Stimulated activated naive B cell treated with anti-CD40 and anti-IgM and Interleukin-4, amounts not matched to agents 10 μg/mL and 1 μg/mL and 100 μg/mL, for 72 hours (primary cell): ENCODE measurements at regions not wholly inside any gene's neighbourhood (a gene's known extent, or its start where the extent isn't known, plus 50 kb on each side); places are given as distances from the start of the nearest gene placed in this dataset.

Experiments
- ATAC-seq, 2 donors: fragments of 150-1000 bp; cut with Tn5 transposase; replicated peaks; 2 replicates each; pipeline ENCODE4 v1.10.0; 2021; ENCODE audit warnings: moderate library complexity in 1 of 2
- DNase-seq: peaks from one replicate; pipeline ENCODE4 v3.0.0; 2021
- H3K27ac Mint-ChIP-seq: one replicate; pipeline ENCODE4 v1.8.0; 2022; ENCODE audit warnings: mild to moderate bottlenecking, mixed read lengths
- H3K27me3 Mint-ChIP-seq, 2 donors: one replicate each; pipeline ENCODE4 v1.8.0; 2022; ENCODE audit warnings: mixed read lengths in 2 of 2
- H3K36me3 Mint-ChIP-seq, 2 donors: one replicate each; pipeline ENCODE4 v1.8.0; 2022; ENCODE audit warnings: mixed read lengths in 2 of 2, mild to moderate bottlenecking in 1 of 2
- H3K4me1 Mint-ChIP-seq, 2 donors: one replicate each; pipeline ENCODE4 v1.8.0; 2022; ENCODE audit warnings: mixed read lengths in 2 of 2, mild to moderate bottlenecking in 1 of 2
- H3K4me3 Mint-ChIP-seq, 2 donors: one replicate each; pipeline ENCODE4 v1.8.0; 2022; ENCODE audit warnings: mild to moderate bottlenecking in 2 of 2, mixed read lengths in 2 of 2, moderate library complexity in 1 of 2
- H3K9me3 Mint-ChIP-seq, 2 donors: one replicate each; pipeline ENCODE4 v1.8.0; 2022; ENCODE audit warnings: mixed read lengths in 2 of 2, mild to moderate bottlenecking in 1 of 2

DNA sequence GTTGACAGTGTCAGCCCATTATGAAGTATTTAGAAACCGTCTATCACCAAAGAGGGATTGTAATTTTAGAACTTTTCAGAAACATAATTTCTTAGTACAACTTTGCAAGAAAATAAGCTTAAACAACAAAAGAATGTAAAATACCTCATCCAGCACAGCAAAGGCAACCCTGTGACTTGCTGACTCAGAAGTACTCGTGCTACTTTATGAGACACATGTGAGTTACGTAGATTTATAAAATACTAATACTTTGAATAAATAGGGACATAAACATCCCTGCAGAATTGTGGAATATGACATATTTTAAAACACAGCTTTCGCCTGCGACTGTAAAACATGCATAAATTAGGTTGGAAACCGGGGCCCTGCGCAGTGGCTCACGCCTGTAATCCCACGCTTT is 739.7 kb upstream of the ANKRD30A start:
- ATAC-seq = no peak
- no peak overlapping the region for H3K4me3 Mint-ChIP-seq
- H3K27ac Mint-ChIP-seq = no peak overlapping the region

DNA sequence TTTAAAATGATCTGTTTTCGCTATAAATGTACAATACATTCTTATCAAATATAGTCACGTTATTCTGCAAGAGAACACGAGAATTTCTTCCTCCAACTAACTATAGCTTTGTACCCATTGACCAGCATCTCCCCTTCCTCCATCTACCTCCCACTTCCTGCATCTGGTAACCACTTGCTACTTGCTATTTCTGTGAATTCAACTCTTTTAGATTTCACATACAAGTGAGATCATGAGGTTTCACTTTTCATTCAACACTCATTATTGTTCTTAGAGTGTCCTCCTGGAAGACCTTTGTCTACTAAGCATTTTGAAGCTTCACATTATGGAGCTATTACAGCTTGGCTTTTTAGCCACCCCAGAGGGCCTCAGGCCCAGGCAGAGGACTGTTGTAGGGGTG is 741.3 kb upstream of the FZD8 start:
- Mint-ChIP-seq H3K4me1 (no peaks in the 10 kb centered on the region), H3K36me3 (no peaks in the 10 kb centered on the region), H3K27me3 (no peaks in the 10 kb centered on the region), H3K4me3 (no peak overlapping the region), H3K27ac (no peak overlapping the region), H3K9me3 (peaks cover 0 to 5% of the 10 kb centered on the region in 2 donors)
- ATAC-seq (no peak), DNase-seq (no peak)

More for the DNA sequence above, 739.7 kb upstream of the ANKRD30A start:
- Mint-ChIP-seq H3K36me3 (no peaks in the 10 kb centered on the region), H3K27me3 (peaks cover 0 to 3% of the 10 kb centered on the region in 2 donors), H3K9me3 (no peaks in the 10 kb centered on the region), H3K4me1 (no peaks in the 10 kb centered on the region)
- DNase-seq = no peak

DNA sequence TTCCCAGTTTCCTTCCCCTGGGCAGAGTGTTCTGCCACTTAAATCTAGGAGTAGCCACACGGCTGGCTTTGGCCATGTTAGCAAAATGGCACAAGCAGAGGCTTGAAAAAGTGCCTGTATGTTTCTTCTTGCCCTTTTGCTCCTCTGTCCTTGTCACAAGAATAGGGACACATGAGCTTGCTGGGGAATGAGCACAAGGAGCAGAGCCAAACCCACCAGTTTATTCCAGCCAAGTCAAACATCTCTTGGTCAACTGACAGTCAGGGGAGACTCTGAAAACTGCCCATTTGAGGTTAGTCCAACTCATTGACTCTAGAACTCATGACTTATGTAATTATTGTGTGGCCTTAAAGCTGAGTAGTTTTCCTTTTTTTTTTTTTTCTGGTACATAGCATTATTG is 739.7 kb upstream of the FZD8 start:
- H3K27ac Mint-ChIP-seq = no peak overlapping the region
- H3K4me3 Mint-ChIP-seq = no peak overlapping the region
- no peaks in the 10 kb centered on the region for H3K27me3 Mint-ChIP-seq
- H3K36me3 Mint-ChIP-seq = no peaks in the 10 kb centered on the region
- no peaks in the 10 kb centered on the region for H3K4me1 Mint-ChIP-seq
- ATAC-seq (no peak), DNase-seq (no peak)
- peaks cover 2 to 15% of the 10 kb centered on the region in 2 donors for H3K9me3 Mint-ChIP-seq

DNA sequence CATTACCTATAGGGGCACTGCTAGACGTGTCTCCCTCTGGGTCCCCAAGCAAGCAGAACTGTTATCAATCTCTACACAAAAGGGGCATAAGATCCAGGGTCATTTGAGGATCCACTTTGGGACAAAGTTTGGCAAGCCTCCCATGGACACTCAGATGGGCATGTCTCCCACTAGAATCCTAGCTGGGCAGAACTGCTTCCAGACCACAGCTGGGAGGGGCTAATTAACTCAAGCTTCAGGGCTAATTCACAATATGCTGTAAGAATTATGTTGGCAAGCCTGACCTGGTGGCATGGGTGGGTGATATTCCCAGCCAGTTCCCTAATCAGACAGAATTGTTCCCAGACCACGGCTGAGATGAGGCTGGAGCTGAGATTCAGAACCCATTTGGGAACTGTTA is 738.4 kb upstream of the FZD8 start:
- Mint-ChIP-seq H3K27me3 (no peaks in the 10 kb centered on the region), H3K4me1 (no peaks in the 10 kb centered on the region), H3K4me3 (no peak overlapping the region), H3K27ac (no peak overlapping the region), H3K9me3 (peaks cover 2 to 15% of the 10 kb centered on the region in 2 donors), H3K36me3 (no peaks in the 10 kb centered on the region)
- ATAC-seq = no peak
- DNase-seq = no peak

DNA sequence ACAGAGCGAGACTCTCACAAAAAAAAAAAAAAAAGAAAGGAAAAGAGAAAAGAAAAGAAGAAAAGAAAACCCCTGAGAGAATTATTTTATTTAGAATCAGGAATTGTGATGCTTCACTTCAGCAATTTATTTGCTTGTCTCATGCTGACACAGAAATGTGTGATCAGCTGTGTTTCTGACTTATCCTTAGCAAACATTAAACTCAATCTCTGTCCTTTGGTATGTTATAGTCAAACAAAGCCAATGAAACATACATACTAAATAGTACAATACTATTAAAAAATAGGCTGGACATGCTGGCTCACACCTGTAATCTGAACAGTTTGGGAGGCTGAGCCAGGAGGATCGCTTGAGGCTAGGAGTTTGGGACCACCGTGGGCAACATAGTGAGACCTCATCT is 733.0 kb upstream of the FZD8 start:
- Mint-ChIP-seq H3K27me3 (no peaks in the 10 kb centered on the region), H3K9me3 (peaks cover 7 to 15% of the 10 kb centered on the region in 2 donors), H3K36me3 (no peaks in the 10 kb centered on the region), H3K4me1 (no peaks in the 10 kb centered on the region), H3K27ac (no peak overlapping the region), H3K4me3 (no peak overlapping the region)
- no peak for DNase-seq
- no peak for ATAC-seq

DNA sequence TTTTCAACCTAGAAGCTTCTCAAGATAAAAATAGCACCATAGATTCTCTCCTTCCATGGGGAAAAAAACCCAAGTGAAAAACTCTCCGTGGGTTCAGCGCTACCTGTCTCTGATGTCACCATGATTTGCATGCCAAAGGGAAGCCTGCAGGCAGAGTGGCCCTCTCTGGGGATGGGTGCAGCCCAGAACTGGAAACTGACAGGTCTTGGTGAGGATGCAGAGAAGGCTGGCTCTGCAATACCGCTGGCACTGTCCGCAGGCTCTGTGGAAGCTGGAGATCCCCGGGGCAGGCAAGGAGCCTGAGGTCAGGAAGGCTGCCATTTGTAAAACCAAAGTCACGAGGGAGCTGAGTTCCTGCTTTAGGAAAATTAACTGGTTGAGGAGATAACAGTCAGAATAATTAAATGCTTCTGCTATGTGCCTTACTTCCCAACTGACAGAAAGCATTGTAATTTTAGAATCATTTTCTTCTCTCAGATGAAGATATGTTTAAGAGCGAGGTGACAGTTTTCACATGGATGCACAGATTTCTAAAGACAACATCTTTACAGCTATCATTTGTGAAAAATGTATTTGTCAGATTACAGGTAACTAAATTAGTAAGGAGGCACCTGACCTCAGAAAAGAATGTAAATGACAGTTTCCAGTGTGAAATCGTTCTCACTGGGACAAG is 731.5 kb upstream of the FZD8 start:
- Mint-ChIP-seq H3K27me3 (no peaks in the 10 kb centered on the region), H3K4me1 (no peaks in the 10 kb centered on the region), H3K4me3 (no peak overlapping the region), H3K9me3 (peaks cover 7 to 12% of the 10 kb centered on the region in 2 donors), H3K36me3 (no peaks in the 10 kb centered on the region), H3K27ac (no peak overlapping the region)
- no peak for DNase-seq
- ATAC-seq = no peak

DNA sequence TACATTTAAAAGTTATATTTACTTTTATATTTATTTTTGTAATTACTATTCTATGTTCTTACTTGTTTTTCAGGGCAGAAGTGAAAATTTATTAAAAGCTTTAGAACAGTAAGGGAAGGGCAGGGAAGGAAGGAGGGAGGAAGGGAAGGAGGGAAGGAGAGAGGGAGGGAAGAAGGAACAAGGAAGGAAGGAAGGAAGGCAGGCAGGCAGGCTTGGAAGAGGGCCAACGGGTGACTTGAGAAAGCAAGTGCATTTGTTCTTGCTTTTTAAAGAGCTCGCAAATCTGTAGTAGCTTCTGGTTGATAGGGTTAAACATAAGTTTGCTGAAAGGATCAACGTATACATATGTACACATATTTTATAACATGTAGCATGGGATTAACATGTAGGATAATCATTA is 725.3 kb upstream of the FZD8 start:
- Mint-ChIP-seq H3K4me1 (no peaks in the 10 kb centered on the region), H3K27ac (no peak overlapping the region), H3K4me3 (no peak overlapping the region), H3K9me3 (peaks cover 8 to 13% of the 10 kb centered on the region in 2 donors), H3K36me3 (no peaks in the 10 kb centered on the region), H3K27me3 (no peaks in the 10 kb centered on the region)
- ATAC-seq = no peak
- no peak for DNase-seq

DNA sequence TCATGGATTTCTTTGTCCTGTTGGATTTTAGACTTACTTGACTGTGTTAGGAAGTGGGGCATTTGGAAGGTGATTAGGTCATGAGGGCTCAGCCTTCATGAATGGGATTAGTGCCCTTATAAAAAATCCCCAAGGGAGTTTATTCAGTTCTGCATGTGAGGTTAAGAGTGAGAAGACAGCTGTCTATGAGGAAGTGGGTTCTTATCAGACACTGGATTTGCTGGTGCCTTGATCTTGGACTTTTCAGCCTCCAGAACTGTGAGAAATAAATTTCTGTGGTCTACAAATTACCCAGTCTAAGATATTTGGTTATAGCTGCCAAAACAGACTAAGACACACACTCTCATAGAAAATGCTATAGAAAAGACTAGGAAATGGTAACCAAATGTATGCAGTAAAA is 724.7 kb upstream of the FZD8 start:
- DNase-seq = no peak
- H3K9me3 Mint-ChIP-seq = peaks cover 3 to 13% of the 10 kb centered on the region in 2 donors
- H3K27ac Mint-ChIP-seq = no peak overlapping the region
- no peaks in the 10 kb centered on the region for H3K4me1 Mint-ChIP-seq
- H3K27me3 Mint-ChIP-seq = no peaks in the 10 kb centered on the region
- ATAC-seq = no peak
- no peak overlapping the region for H3K4me3 Mint-ChIP-seq
- H3K36me3 Mint-ChIP-seq = no peaks in the 10 kb centered on the region

DNA sequence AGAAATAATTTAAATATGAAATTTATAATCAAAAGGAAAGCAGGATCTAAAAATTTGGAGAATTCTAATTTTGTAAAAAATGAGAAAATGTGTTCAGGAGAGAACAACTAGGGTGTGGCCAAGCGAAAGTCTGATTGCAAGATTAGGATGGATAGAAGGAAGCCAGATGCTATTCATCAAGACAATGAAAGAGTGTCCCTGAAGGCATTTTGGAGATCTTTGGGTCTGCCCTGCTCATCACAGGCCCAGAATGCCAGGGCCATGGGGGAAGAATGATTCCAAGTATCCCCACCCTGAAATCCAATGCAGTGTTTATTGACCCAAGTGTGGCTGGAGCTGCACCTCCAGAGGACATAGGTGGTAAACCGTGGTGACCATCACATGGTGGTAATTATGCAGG is 724.0 kb upstream of the FZD8 start:
- no peak overlapping the region for H3K4me3 Mint-ChIP-seq
- no peak for DNase-seq
- H3K4me1 Mint-ChIP-seq = no peaks in the 10 kb centered on the region
- no peak for ATAC-seq
- no peak overlapping the region for H3K27ac Mint-ChIP-seq
- H3K36me3 Mint-ChIP-seq = no peaks in the 10 kb centered on the region
- peaks cover 3 to 13% of the 10 kb centered on the region in 2 donors for H3K9me3 Mint-ChIP-seq
- no peaks in the 10 kb centered on the region for H3K27me3 Mint-ChIP-seq

DNA sequence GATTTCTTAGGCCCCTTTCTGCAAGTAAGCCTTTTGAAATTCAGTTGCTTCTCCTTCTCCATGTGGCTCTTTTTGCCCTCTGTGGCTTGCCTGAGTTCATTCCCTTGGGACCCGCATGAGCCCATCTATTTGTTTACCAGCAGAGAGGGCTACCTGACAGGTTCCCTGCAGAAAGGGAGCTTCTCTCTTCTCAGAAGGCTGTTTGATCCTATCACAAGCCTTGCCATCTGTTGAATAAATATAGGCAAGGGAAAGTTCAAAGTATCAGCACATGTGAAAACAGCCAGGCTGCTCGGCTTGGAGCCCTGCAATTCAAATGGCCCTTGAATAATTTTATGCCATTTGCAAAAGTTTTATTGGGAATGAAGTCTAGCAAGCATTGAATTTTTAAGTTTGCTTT is 720.2 kb upstream of the FZD8 start:
- Mint-ChIP-seq H3K27me3 (no peaks in the 10 kb centered on the region), H3K36me3 (no peaks in the 10 kb centered on the region), H3K27ac (no peak overlapping the region), H3K4me3 (no peak overlapping the region), H3K9me3 (peaks cover 3 to 13% of the 10 kb centered on the region in 2 donors), H3K4me1 (no peaks in the 10 kb centered on the region)
- ATAC-seq (no peak), DNase-seq (no peak)

DNA sequence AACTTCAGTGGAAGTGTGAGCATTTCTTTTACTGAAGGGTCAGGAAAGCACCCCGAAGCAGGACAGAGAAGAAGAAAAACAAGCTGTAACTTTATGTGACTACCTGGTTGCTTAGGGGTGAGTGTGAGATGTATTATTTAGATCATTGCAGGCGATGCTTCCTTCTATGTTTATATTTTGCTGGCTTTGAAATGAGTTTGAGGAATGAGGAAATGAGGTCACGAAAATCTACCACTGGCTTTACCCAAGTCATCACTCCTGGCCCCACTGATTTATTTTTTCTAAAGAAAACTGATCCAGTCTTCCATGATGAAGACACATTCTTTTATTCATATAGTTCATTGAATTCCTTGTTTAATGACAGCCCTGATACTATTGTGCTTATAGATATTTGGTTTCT is 716.6 kb upstream of the FZD8 start:
- DNase-seq (no peak), ATAC-seq (no peak)
- no peaks in the 10 kb centered on the region for H3K9me3 Mint-ChIP-seq
- H3K27ac Mint-ChIP-seq = no peak overlapping the region
- no peaks in the 10 kb centered on the region for H3K4me1 Mint-ChIP-seq
- no peaks in the 10 kb centered on the region for H3K36me3 Mint-ChIP-seq
- H3K27me3 Mint-ChIP-seq = no peaks in the 10 kb centered on the region
- no peak overlapping the region for H3K4me3 Mint-ChIP-seq

DNA sequence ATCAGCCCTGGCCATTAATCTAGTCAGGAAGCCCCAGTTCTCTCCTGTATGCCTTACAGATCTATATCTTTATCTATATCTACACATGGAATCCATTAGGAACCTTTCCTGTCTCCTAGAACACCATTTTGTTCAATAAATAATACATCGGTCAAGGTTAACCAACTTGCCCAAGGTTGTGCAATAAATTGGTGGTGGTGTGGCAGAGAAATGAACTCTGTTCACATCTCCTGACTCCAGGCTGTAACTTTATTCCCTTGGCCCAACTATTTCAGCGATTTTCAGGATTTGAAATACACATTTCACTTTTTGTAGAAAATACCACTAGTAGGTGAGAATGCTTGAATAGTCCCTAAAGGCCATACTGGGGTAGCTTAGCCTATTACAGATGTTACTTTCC is 712.5 kb upstream of the FZD8 start:
- Mint-ChIP-seq H3K27me3 (no peaks in the 10 kb centered on the region), H3K36me3 (no peaks in the 10 kb centered on the region), H3K27ac (no peak overlapping the region), H3K4me3 (no peak overlapping the region), H3K4me1 (no peaks in the 10 kb centered on the region), H3K9me3 (no peaks in the 10 kb centered on the region)
- no peak for ATAC-seq
- DNase-seq = no peak

DNA sequence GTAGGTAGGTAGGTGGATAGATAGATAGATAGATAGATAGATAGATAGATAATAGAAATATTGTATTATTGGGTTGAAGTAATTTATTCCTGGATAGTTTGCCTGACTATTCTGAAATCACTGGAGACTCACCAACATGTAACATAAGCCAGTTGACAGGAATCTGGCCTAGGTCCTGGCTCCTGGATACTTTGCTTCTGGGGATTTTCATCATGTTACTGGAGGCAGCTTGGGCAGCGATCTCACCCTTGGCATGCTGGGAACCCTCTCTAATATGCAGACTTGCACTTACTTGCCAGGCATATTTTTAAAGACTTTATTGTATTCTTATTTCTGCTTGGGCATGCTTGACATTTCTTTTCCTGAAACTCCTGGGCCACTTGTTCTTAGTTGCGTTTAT is 709.1 kb upstream of the FZD8 start:
- H3K27ac Mint-ChIP-seq = no peak overlapping the region
- H3K4me1 Mint-ChIP-seq = no peaks in the 10 kb centered on the region
- H3K36me3 Mint-ChIP-seq = no peaks in the 10 kb centered on the region
- H3K27me3 Mint-ChIP-seq = no peaks in the 10 kb centered on the region
- peaks cover 0 to 2% of the 10 kb centered on the region in 2 donors for H3K9me3 Mint-ChIP-seq
- DNase-seq (no peak), ATAC-seq (no peak)
- H3K4me3 Mint-ChIP-seq = no peak overlapping the region

DNA sequence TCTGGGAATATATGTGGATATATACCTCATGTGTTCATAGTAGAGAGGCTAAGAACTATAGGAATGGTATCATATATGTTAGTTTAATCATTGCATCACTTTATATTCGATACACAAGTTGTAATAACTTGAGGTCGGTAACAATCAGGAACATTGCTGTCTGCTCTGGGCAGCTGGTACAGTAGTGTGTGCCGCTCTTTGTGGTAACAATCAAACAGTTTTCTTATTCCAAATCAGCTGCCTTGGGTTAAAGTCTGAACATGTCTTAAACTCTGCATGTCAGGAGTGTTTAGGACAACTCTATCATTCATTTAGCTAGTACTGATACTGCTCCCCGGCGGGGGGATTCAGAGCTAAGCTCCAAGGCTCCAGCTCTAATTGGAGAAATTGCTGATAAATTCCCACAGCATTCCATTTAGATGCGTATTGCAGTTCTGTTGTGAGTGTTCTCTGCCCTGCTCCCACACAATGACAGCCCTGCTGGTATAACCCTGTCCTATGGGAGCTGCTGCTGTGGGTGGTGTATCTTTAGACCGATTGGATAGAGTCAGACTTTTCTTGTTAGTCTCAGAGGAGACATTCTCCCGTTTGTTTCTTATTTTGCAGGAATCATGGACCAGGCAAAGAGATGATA is 707.5 kb upstream of the FZD8 start:
- Mint-ChIP-seq H3K27ac (no peak overlapping the region), H3K4me3 (no peak overlapping the region), H3K9me3 (peaks cover 0 to 2% of the 10 kb centered on the region in 2 donors), H3K27me3 (no peaks in the 10 kb centered on the region), H3K4me1 (no peaks in the 10 kb centered on the region), H3K36me3 (no peaks in the 10 kb centered on the region)
- no peak for ATAC-seq
- no peak for DNase-seq

DNA sequence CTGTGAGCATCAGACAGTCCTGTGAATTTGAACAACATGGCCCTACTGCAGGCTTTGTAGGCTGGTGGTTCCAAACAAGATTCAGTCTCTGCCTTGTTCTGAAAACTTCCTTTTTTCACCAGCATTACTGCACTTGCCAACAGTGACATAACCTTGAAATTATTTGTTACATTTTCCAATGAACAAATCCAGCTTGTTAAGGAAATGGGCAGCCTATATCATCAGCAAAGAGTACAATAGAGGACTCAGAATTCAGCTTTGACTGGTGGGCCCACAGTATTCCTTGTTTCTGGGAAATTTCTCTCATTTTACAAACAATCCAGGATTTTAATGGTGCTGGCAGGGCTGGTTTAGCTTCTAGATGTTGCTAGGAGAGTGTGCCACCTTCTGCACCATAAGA is 703.7 kb upstream of the FZD8 start:
- Mint-ChIP-seq H3K36me3 (no peaks in the 10 kb centered on the region), H3K4me3 (no peak overlapping the region), H3K9me3 (peaks cover 0 to 2% of the 10 kb centered on the region in 2 donors), H3K4me1 (no peaks in the 10 kb centered on the region), H3K27ac (no peak overlapping the region), H3K27me3 (no peaks in the 10 kb centered on the region)
- DNase-seq (no peak), ATAC-seq (no peak)
